H1 (cell line): ENCODE measurements at regions not wholly inside any gene's neighbourhood (a gene's known extent, or its start where the extent isn't known, plus 50 kb on each side); places are given as distances from the start of the nearest gene placed in this dataset.

Source experiments
- ATF2 ChIP-seq: IDR thresholded peaks from 2 replicates; pipeline ENCODE4 v1.6.1; 2012; ENCODE audit warnings: low read length, inconsistent platforms
- CTBP2 ChIP-seq: IDR thresholded peaks from 2 replicates; pipeline ENCODE4 v1.7.0; 2011; ENCODE audit warnings: borderline replicate concordance, mild to moderate bottlenecking, moderate library complexity, mixed read lengths, low read length; ENCODE audit not compliant: insufficient read depth, insufficient read length
- NANOG ChIP-seq: IDR thresholded peaks from 2 replicates; pipeline ENCODE4 v1.6.1; 2011; ENCODE audit warnings: low read length, low read depth, mild to moderate bottlenecking, inconsistent platforms; ENCODE audit not compliant: insufficient read depth, poor library complexity, severe bottlenecking
- POLR2A ChIP-seq, 2 experiments: IDR thresholded peaks; 1 replicate in 1 of 2; 2 replicates in 1 of 2; pipeline ENCODE4 v1.6.1; 2011; ENCODE audit warnings: low read depth in 2 of 2, low read length in 2 of 2, mild to moderate bottlenecking in 2 of 2; ENCODE audit errors: control extremely low read depth in 1 of 2
- RAD21 ChIP-seq, 2 experiments: IDR thresholded peaks in 1 of 2; conservative IDR thresholded peaks in 1 of 2; 2 replicates each; pipeline ENCODE4 v1.6.1; 2011; ENCODE audit warnings: low read depth in 2 of 2, low read length in 2 of 2, improper control_type of control experiment in 1 of 2, inconsistent platforms in 1 of 2, mild to moderate bottlenecking in 1 of 2, moderate library complexity in 1 of 2
- SIN3A ChIP-seq, 2 experiments: IDR thresholded peaks in 1 of 2; conservative IDR thresholded peaks in 1 of 2; 2 replicates each; pipeline ENCODE4 v1.6.1; 2011 to 2012; ENCODE audit warnings: low read length in 2 of 2, improper control_type of control experiment in 1 of 2, low read depth in 1 of 2, mild to moderate bottlenecking in 1 of 2
- TCF12 ChIP-seq: IDR thresholded peaks from 2 replicates; pipeline ENCODE4 v1.6.1; 2011; ENCODE audit warnings: low read depth, mild to moderate bottlenecking, low read length
- TEAD4 ChIP-seq: IDR thresholded peaks from 2 replicates; pipeline ENCODE4 v1.6.1; 2012; ENCODE audit warnings: low read depth, low read length, inconsistent platforms, mixed read lengths

- TF ChIP-seq TEAD4 = peak; percentile 90
- TF ChIP-seq ATF2 = 0 out of 2 replicates have a peak, but pooled peaks have one; percentile 34
- TF ChIP-seq NANOG = peak; percentile 85
- peak in 1 of 2 experiments; percentile 4; a peak in 1 of 4 replicates for TF ChIP-seq RAD21 (IDR thresholded peaks at IDR 0.05 in 1 of 2, conservative IDR thresholded peaks at IDR 0.05 in 1 of 2; ENCODE audit: low read depth in 2 of 2, low read length in 2 of 2)
- peak; percentile 59 to 72; a peak in 2 of 4 replicates for TF ChIP-seq SIN3A (conservative IDR thresholded peaks at IDR 0.05 in 1 of 2, IDR thresholded peaks at IDR 0.05 in 1 of 2; ENCODE audit: low read depth in 1 of 2, low read length in 2 of 2)
- TF ChIP-seq CTBP2 = peak; percentile 82
- TF ChIP-seq TCF12 = 0 out of 2 replicates have a peak, but pooled peaks have one; percentile 30
- peak in 1 of 2 experiments; percentile 43; a peak in 1 of 3 replicates for TF ChIP-seq POLR2A (IDR thresholded peaks at IDR 0.05; ENCODE audit: control extremely low read depth in 1 of 2, low read depth in 2 of 2, low read length in 2 of 2)
- TF ChIP-seq, all 59 proteins: peak for 16; not testable (repeated sequence) for 43
Observed at GRCh38 chr16:21521390-21522143, 77.8 kb upstream of the METTL9 start (continued).
